ENCODE measurements at regions not wholly inside any gene's neighbourhood (a gene's known extent, or its start where the extent isn't known, plus 50 kb on each side); places are given as distances from the start of the nearest gene placed in this dataset.

DNA sequence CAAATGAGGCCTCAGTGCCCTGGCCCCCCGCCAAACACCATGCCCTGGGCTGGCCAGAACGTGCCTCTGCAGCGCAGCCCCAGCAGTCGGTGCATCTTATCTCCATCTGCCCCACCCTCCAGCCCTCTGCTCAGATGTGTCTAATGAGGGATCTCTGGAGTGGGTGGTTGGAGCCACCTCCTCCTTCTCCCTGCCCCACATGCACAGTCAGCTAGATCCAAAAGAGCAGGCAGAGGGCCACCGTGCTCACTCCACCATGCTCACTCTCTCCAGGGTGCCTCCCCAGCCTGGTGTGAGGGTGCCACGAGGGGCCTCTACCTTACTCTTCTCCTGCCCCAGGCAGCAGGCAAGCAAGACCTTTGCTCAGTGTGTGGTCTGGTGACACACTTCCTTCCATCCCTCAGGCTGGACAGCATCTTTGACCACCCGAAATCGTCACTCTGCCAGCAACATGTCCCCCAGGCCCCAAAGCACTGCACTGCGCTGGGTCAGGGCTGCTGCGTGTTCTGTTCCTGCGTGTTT lies 266.1 kb upstream of the HDAC4 start:
- no peak for ATAC-seq
- 0% methylated on average over 10 of the region's 11 CpGs for WGBS (ENCODE audit: insufficient coverage, low coverage, missing lambda C conversion rate)
- intact Hi-C loops (cut with micrococcal nuclease): no loop called here

DNA sequence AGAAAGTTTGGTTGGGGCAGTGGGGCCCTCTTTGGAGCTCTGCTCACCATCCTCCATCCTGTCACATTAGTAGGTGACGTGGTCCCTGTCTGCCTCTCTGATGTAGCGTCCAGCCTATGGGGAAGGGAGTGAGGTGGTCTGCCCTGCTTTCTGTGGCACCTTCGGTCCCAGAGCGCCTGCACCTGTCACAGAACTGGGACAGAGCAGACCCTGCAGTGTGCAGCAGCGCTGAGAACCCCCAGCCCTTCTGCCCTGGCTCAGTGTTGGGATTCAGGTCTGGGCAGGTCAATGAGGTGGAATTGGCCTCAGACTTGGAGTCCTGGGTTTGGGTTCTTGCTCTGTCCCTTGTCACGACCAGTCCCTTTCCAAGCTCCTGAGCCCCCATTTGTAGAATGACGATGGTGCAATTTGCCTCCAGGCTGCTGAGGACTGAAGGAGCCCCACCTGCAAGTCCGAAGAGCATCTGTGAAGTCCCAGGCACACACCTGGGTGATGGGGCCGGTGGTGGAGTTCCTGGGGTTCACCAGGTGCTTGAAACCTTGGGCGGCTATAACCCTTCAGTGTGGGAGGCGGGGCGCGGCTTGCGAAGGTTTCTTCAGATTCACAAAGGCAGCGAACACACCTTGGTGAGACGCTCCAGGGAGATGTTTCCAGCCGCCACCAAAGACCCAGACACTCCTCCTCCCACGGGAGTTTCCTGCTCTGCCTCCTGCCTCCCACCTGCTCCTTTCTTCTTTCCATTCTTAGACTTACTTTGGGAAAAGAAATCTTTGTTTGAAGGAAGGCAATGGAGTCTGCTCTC lies 265.4 kb upstream of the HDAC4 start:
- H4K20me1 ChIP-seq (replicated peaks; ENCODE audit: control insufficient read depth, insufficient read depth, low read length): no peaks in the 10 kb centered on the region
- no peak overlapping the region for H3K4me2 ChIP-seq (ENCODE audit: insufficient read depth, low read length)
- no peaks in the 10 kb centered on the region for H3K36me3 ChIP-seq (ENCODE audit: control insufficient read depth, insufficient read depth, low read length)
- no peaks in the 10 kb centered on the region for H3K9me1 ChIP-seq (ENCODE audit: control insufficient read depth, insufficient read depth, low read length)
- DNase-seq (ENCODE audit: extremely low read depth in 1 of 4, low spot score in 3 of 4) (no peak), ATAC-seq (no peak), FAIRE-seq (no peak)
- in situ Hi-C loops (cut with MboI): no loop called here
- no peaks in the 10 kb centered on the region for H3K79me2 ChIP-seq (ENCODE audit: control insufficient read depth, insufficient read depth, low read length)
- intact Hi-C loops (cut with micrococcal nuclease): no loop called here
- peaks cover 0 to 52% of the 10 kb centered on the region in 2 experiments; a peak in 4 of 5 replicates for H3K27me3 ChIP-seq (ENCODE audit: control insufficient read depth in 2 of 2, insufficient read depth in 2 of 2, low read length in 2 of 2)
- TF ChIP-seq, protein P1, sequence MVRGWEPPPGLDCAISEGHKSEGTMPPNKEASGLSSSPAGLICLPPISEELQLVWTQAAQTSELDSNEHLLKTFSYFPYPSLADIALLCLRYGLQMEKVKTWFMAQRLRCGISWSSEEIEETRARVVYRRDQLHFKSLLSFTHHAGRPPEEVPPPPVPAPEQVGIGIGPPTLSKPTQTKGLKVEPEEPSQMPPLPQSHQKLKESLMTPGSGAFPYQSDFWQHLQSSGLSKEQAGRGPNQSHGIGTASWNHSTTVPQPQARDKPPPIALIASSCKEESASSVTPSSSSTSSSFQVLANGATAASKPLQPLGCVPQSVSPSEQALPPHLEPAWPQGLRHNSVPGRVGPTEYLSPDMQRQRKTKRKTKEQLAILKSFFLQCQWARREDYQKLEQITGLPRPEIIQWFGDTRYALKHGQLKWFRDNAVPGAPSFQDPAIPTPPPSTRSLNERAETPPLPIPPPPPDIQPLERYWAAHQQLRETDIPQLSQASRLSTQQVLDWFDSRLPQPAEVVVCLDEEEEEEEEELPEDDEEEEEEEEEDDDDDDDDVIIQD (CRISPR knock-in tag; IDR thresholded peaks at IDR 0.05): no peak
- TF ChIP-seq ETS2 (tag; IDR thresholded peaks at IDR 0.05; ENCODE audit: borderline replicate concordance, poor library complexity, severe bottlenecking) (no peak), MAFG (tag; conservative IDR thresholded peaks at IDR 0.05) (no peak), PURB (CRISPR knock-in tag; IDR thresholded peaks at IDR 0.05; ENCODE audit: low read depth) (no peak), MBD2 (IDR thresholded peaks at IDR 0.05; ENCODE audit: borderline replicate concordance, low read depth) (no peak), ZNF41 (CRISPR knock-in tag; conservative IDR thresholded peaks at IDR 0.05) (no peak)
- TF ChIP-seq, protein P2, sequence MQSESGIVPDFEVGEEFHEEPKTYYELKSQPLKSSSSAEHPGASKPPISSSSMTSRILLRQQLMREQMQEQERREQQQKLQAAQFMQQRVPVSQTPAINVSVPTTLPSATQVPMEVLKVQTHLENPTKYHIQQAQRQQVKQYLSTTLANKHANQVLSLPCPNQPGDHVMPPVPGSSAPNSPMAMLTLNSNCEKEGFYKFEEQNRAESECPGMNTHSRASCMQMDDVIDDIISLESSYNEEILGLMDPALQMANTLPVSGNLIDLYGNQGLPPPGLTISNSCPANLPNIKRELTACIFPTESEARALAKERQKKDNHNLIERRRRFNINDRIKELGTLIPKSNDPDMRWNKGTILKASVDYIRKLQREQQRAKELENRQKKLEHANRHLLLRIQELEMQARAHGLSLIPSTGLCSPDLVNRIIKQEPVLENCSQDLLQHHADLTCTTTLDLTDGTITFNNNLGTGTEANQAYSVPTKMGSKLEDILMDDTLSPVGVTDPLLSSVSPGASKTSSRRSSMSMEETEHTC (IDR thresholded peaks at IDR 0.05): no peak
- H2AFZ ChIP-seq (ENCODE audit: low read depth, low read length): no peak overlapping the region
- no peaks in the 10 kb centered on the region for H3K9me3 ChIP-seq (replicated peaks; ENCODE audit: control insufficient read depth, insufficient read depth, low read depth, low read length)
- ChIA-PET POLR2A (interaction anchor here (1.1 kb wide), 1 partner anchor 9 kb away, joined by 3 read pairs; no protein-coding TSS in a partner anchor), CTCF (ENCODE audit: low intra/inter-chr PET ratio) (no interaction called here)
- no peak overlapping the region for H3K9ac ChIP-seq (ENCODE audit: insufficient read depth in 1 of 2, low read depth in 2 of 2, low read length in 2 of 2)
- no peak overlapping the region for H3K4me3 ChIP-seq
- BruUV-seq (replicated peaks): no TSS peak
- no peak overlapping the region for H3K27ac ChIP-seq (ENCODE audit: extremely low read depth, low read depth, low read length)
- WGBS (ENCODE audit: insufficient coverage, low coverage, missing lambda C conversion rate): 3% methylated on average over 16 of the region's 18 CpGs
- H3K4me1 ChIP-seq (replicated peaks in 1 of 2; ENCODE audit: control insufficient read depth in 2 of 2, insufficient read depth in 2 of 2, low read length in 2 of 2): no peaks in the 10 kb centered on the region

More for the DNA sequence above, 266.1 kb upstream of the HDAC4 start:
- in situ Hi-C loops (cut with MboI): no loop called here
- H3K9me3 ChIP-seq (replicated peaks; ENCODE audit: control insufficient read depth, insufficient read depth, low read depth, low read length): no peaks in the 10 kb centered on the region
- H3K27me3 ChIP-seq (ENCODE audit: control insufficient read depth in 2 of 2, insufficient read depth in 2 of 2, low read length in 2 of 2): peaks cover 0 to 48% of the 10 kb centered on the region in 2 experiments; a peak in 3 of 5 replicates
- no peak for TF ChIP-seq SP1 (CRISPR knock-in tag; IDR thresholded peaks at IDR 0.05)
- TF ChIP-seq FOXA1 (IDR thresholded peaks at IDR 0.05; ENCODE audit: borderline replicate concordance): no peak
- TF ChIP-seq RUNX1 (IDR thresholded peaks at IDR 0.05; ENCODE audit: low read depth): no peak
- no peak for TF ChIP-seq TAL1 (IDR thresholded peaks at IDR 0.05)
- TF ChIP-seq, protein P3, sequence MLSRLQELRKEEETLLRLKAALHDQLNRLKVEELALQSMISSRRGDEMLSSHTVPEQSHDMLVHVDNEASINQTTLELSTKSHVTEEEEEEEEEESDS (CRISPR knock-in tag; IDR thresholded peaks at IDR 0.05): no peak
- no peak for TF ChIP-seq GABPA (tag; conservative IDR thresholded peaks at IDR 0.05; ENCODE audit: low read depth)
- TF ChIP-seq SREBF2 (CRISPR knock-in tag; IDR thresholded peaks at IDR 0.05): no peak
- H3K4me3 ChIP-seq: no peak overlapping the region
- no TSS peak for BruUV-seq (replicated peaks)
- no peaks in the 10 kb centered on the region for H3K79me2 ChIP-seq (ENCODE audit: control insufficient read depth, insufficient read depth, low read length)
- H3K36me3 ChIP-seq (ENCODE audit: control insufficient read depth, insufficient read depth, low read length): no peaks in the 10 kb centered on the region
- FAIRE-seq (no peak), DNase-seq (ENCODE audit: extremely low read depth in 1 of 4, low spot score in 3 of 4) (no peak)
- no peaks in the 10 kb centered on the region for H4K20me1 ChIP-seq (replicated peaks; ENCODE audit: control insufficient read depth, insufficient read depth, low read length)
- ChIA-PET POLR2A (no interaction called here), CTCF (ENCODE audit: low intra/inter-chr PET ratio) (no interaction called here)
- no peak overlapping the region for H3K9ac ChIP-seq (ENCODE audit: insufficient read depth in 1 of 2, low read depth in 2 of 2, low read length in 2 of 2)
- H3K9me1 ChIP-seq (ENCODE audit: control insufficient read depth, insufficient read depth, low read length): no peaks in the 10 kb centered on the region
- no peaks in the 10 kb centered on the region for H3K4me1 ChIP-seq (replicated peaks in 1 of 2; ENCODE audit: control insufficient read depth in 2 of 2, insufficient read depth in 2 of 2, low read length in 2 of 2)
- H3K27ac ChIP-seq (ENCODE audit: extremely low read depth, low read depth, low read length): no peak overlapping the region
- no peak overlapping the region for H3K4me2 ChIP-seq (ENCODE audit: insufficient read depth, low read length)
- H2AFZ ChIP-seq (ENCODE audit: low read depth, low read length): no peak overlapping the region
